GM12891 (cell line): ENCODE measurements at regions not wholly inside any gene's neighbourhood (a gene's known extent, or its start where the extent isn't known, plus 50 kb on each side); places are given as distances from the start of the nearest gene placed in this dataset.

Source experiments
- POLR2A ChIP-seq: IDR thresholded peaks from 2 replicates; pipeline ENCODE4 v1.6.1; 2011; ENCODE audit warnings: low read depth, low read length, control low read depth
- POLR2AphosphoS5 ChIP-seq: IDR thresholded peaks from 2 replicates; pipeline ENCODE4 v1.6.1; 2011; ENCODE audit warnings: low read depth, low read length, control low read depth
- POU2F2 ChIP-seq: IDR thresholded peaks from 2 replicates; pipeline ENCODE4 v1.6.1; 2011; ENCODE audit warnings: low read depth, mild to moderate bottlenecking, control low read depth, low read length, moderate library complexity

- TF ChIP-seq POLR2A: no peak
- no peak for TF ChIP-seq POLR2AphosphoS5
- no peak for TF ChIP-seq POU2F2
These were observed 65.8 kb upstream of the TMPO start for GRCh38 chr12:98449584-98449983.
